IMR-90 (cell line): ENCODE measurements at regions not wholly inside any gene's neighbourhood (a gene's known extent, or its start where the extent isn't known, plus 50 kb on each side); places are given as distances from the start of the nearest gene placed in this dataset.

Source experiments
- ATAC-seq: fragments of 200-7000 bp; cut with Tn5 transposase; 2 replicates; pipeline ENCODE4 v1.9.1; 2020; ENCODE audit warnings: low read depth, mild to moderate bottlenecking, moderate library complexity
- BruUV-seq: library from RNA; stranded (reverse); fragments of 400-500 nt; replicated peaks from 2 replicates; lab custom pipeline; 2021; lab: Mats Ljungman, UMichigan
- CTCF ChIA-PET: fragments of 300-600 bp; formaldehyde crosslinking; extraction: SDS; loops from one replicate; lab custom pipeline; 2021; ENCODE audit warnings: antibody characterized with exemption; lab: Yijun Ruan, JAX
- POLR2A ChIA-PET: fragments of 300-600 bp; sonication (Branson Sonifier 250); formaldehyde crosslinking; loops from one replicate; lab custom pipeline; 2022; ENCODE audit warnings: antibody characterized with exemption; ENCODE audit not compliant: unreplicated experiment; lab: Charles Lee
- DNase-seq: peaks from one replicate; pipeline ENCODE4 v3.0.0; 2013
- H2AFZ ChIP-seq: replicated peaks from 2 replicates; pipeline ENCODE3; 2013; ENCODE audit warnings: low read length, mild to moderate bottlenecking; ENCODE audit not compliant: poor library complexity
- H2AK5ac ChIP-seq: 2 replicates; pipeline ENCODE4 v1.6.1; 2013; ENCODE audit warnings: low read depth, low read length, inconsistent platforms
- H2AK9ac ChIP-seq: replicated peaks from 2 replicates; pipeline ENCODE3; 2013; ENCODE audit warnings: mild to moderate bottlenecking, low read depth, low read length, moderate library complexity; ENCODE audit not compliant: poor library complexity
- H2BK120ac ChIP-seq: 2 replicates; pipeline ENCODE4 v1.6.1; 2013; ENCODE audit warnings: low read depth, low read length, inconsistent platforms
- H2BK15ac ChIP-seq: 3 replicates; pipeline ENCODE4 v1.6.1; 2013; ENCODE audit warnings: low read depth, low read length, inconsistent platforms
- H2BK20ac ChIP-seq: 2 replicates; pipeline ENCODE4 v1.6.1; 2013; ENCODE audit warnings: low read depth, mild to moderate bottlenecking, inconsistent platforms, low read length, moderate library complexity
- H2BK5ac ChIP-seq: 2 replicates; pipeline ENCODE4 v1.6.1; 2013; ENCODE audit warnings: mild to moderate bottlenecking, low read depth, low read length, inconsistent platforms; ENCODE audit not compliant: poor library complexity, severe bottlenecking
- H3K14ac ChIP-seq: replicated peaks from 2 replicates; pipeline ENCODE4 v1.6.1; 2013; ENCODE audit warnings: low read depth, low read length, inconsistent platforms
- H3K18ac ChIP-seq: 2 replicates; pipeline ENCODE4 v1.6.1; 2013; ENCODE audit warnings: low read depth, low read length, control low read depth
- H3K23ac ChIP-seq: 2 replicates; pipeline ENCODE4 v1.6.1; 2013; ENCODE audit warnings: low read depth, low read length, inconsistent platforms
- H3K27ac ChIP-seq: 2 replicates; pipeline ENCODE4 v1.5.1; 2013; ENCODE audit warnings: mild to moderate bottlenecking, control low read depth, low read length; ENCODE audit not compliant: insufficient read depth
- H3K27me3 ChIP-seq: 2 replicates; pipeline ENCODE4 v1.6.1; 2013; ENCODE audit warnings: low read length; ENCODE audit not compliant: control insufficient read depth, insufficient read depth
- H3K36me3 ChIP-seq: 2 replicates; pipeline ENCODE4 v1.6.1; 2013; ENCODE audit warnings: low read length, mixed read lengths; ENCODE audit not compliant: control insufficient read depth, insufficient read depth
- H3K4ac ChIP-seq: 2 replicates; pipeline ENCODE4 v1.6.1; 2013; ENCODE audit warnings: low read depth, low read length, inconsistent platforms
- H3K4me1 ChIP-seq: 2 replicates; pipeline ENCODE4 v1.6.1; 2013; ENCODE audit warnings: low read length, mixed read lengths; ENCODE audit not compliant: control insufficient read depth, insufficient read depth
- H3K4me2 ChIP-seq: 2 replicates; pipeline ENCODE4 v1.6.1; 2013; ENCODE audit warnings: low read depth, mild to moderate bottlenecking, control low read depth, low read length, moderate library complexity
- H3K4me3 ChIP-seq: 2 replicates; pipeline ENCODE4 v1.5.1; 2013; ENCODE audit warnings: low read depth, mild to moderate bottlenecking, control low read depth, low read length, moderate library complexity; ENCODE audit not compliant: insufficient read depth
- H3K56ac ChIP-seq: 2 replicates; pipeline ENCODE4 v1.6.1; 2013; ENCODE audit warnings: low read length, inconsistent platforms; ENCODE audit not compliant: insufficient read depth; ENCODE audit errors: extremely low read depth
- H3K79me1 ChIP-seq, 2 experiments: 2 replicates each; pipeline ENCODE4 v1.6.1; 2013; ENCODE audit warnings: low read length in 2 of 2, inconsistent platforms in 1 of 2, low read depth in 1 of 2
- H3K9ac ChIP-seq: 2 replicates; pipeline ENCODE4 v1.6.1; 2013; ENCODE audit warnings: low read depth, low read length, control low read depth
- H3K9me1 ChIP-seq: 2 replicates; pipeline ENCODE4 v1.6.1; 2013; ENCODE audit warnings: low read length, inconsistent platforms; ENCODE audit not compliant: insufficient read depth
- H3K9me3 ChIP-seq: 2 replicates; pipeline ENCODE4 v1.6.1; 2013; ENCODE audit warnings: low read length; ENCODE audit not compliant: control insufficient read depth, insufficient read depth
- H4K20me1 ChIP-seq: 2 replicates; pipeline ENCODE4 v1.6.1; 2013; ENCODE audit warnings: low read length, inconsistent platforms; ENCODE audit not compliant: insufficient read depth
- H4K5ac ChIP-seq: 2 replicates; pipeline ENCODE4 v1.6.1; 2013; ENCODE audit warnings: mild to moderate bottlenecking, low read depth, low read length, control low read depth
- H4K8ac ChIP-seq, 2 experiments: 2 replicates each; pipeline ENCODE4 v1.6.1; 2013; ENCODE audit warnings: low read depth in 2 of 2, low read length in 2 of 2, control low read depth in 1 of 2, inconsistent platforms in 1 of 2
- H4K91ac ChIP-seq: 2 replicates; pipeline ENCODE4 v1.6.1; 2013; ENCODE audit warnings: low read depth, low read length, inconsistent platforms; ENCODE audit not compliant: insufficient read depth
- BHLHE40 ChIP-seq: fragments of 150-350 bp; IDR thresholded peaks from 2 replicates; pipeline ENCODE4 v1.6.1; 2016; ENCODE audit warnings: mild to moderate bottlenecking, low read depth, low read length
- CEBPB ChIP-seq: IDR thresholded peaks from 2 replicates; pipeline ENCODE4 v1.6.1; 2012; ENCODE audit warnings: low read depth, low read length, improper control_type of control experiment
- CHD1 ChIP-seq: IDR thresholded peaks from 2 replicates; pipeline ENCODE4 v1.6.1; 2012; ENCODE audit warnings: low read depth, low read length, improper control_type of control experiment
- CTCF ChIP-seq: conservative IDR thresholded peaks from 2 replicates; pipeline ENCODE4 v1.5.1; 2012; ENCODE audit warnings: mild to moderate bottlenecking, low read depth, low read length, improper control_type of control experiment
- ELK1 ChIP-seq: fragments of 150-350 bp; IDR thresholded peaks from 2 replicates; pipeline ENCODE4 v1.6.1; 2016; ENCODE audit warnings: low read depth, mild to moderate bottlenecking, low read length, moderate library complexity, borderline replicate concordance
- FOS ChIP-seq: fragments of 150-350 bp; IDR thresholded peaks from 2 replicates; pipeline ENCODE4 v1.6.1; 2016; ENCODE audit warnings: low read depth, low read length
- MAZ ChIP-seq: IDR thresholded peaks from 2 replicates; pipeline ENCODE4 v1.6.1; 2012; ENCODE audit warnings: low read depth, mild to moderate bottlenecking, low read length, improper control_type of control experiment, moderate library complexity, borderline replicate concordance
- MXI1 ChIP-seq: IDR thresholded peaks from 2 replicates; pipeline ENCODE4 v1.6.1; 2012; ENCODE audit warnings: low read depth, mild to moderate bottlenecking, low read length, moderate library complexity, borderline replicate concordance
- NFE2L2 ChIP-seq: fragments of 150-350 bp; IDR thresholded peaks from 2 replicates; pipeline ENCODE4 v1.6.1; 2016; ENCODE audit warnings: low read depth, mild to moderate bottlenecking, low read length
- POLR2A ChIP-seq: IDR thresholded peaks from 2 replicates; pipeline ENCODE4 v1.6.1; 2012; ENCODE audit warnings: mild to moderate bottlenecking, low read depth, low read length
- RAD21 ChIP-seq: IDR thresholded peaks from 2 replicates; pipeline ENCODE4 v1.6.1; 2012; ENCODE audit warnings: low read length, improper control_type of control experiment
- RCOR1 ChIP-seq: IDR thresholded peaks from 2 replicates; pipeline ENCODE4 v1.6.1; 2012; ENCODE audit warnings: mild to moderate bottlenecking, low read length, improper control_type of control experiment; ENCODE audit not compliant: insufficient replicate concordance
- RFX5 ChIP-seq: IDR thresholded peaks from 2 replicates; pipeline ENCODE4 v1.8.0; 2012; ENCODE audit warnings: low read depth, mild to moderate bottlenecking, low read length, moderate library complexity
- SMC3 ChIP-seq: fragments of 150-350 bp; IDR thresholded peaks from 2 replicates; pipeline ENCODE4 v1.6.1; 2016; ENCODE audit warnings: low read depth, mild to moderate bottlenecking, antibody characterized with exemption, low read length, moderate library complexity
- USF2 ChIP-seq: fragments of 150-350 bp; IDR thresholded peaks from 2 replicates; pipeline ENCODE4 v1.6.1; 2017; ENCODE audit warnings: mild to moderate bottlenecking, antibody characterized with exemption, low read length, low read depth
- WGBS, 2 experiments: methylation state at CpG; one replicate each; pipeline versions ENCODE4 v1.1.5 to v1.1.7; 2013; ENCODE audit warnings: missing lambda C conversion rate in 2 of 2; ENCODE audit not compliant: insufficient read length in 1 of 2; ENCODE audit errors: extremely low coverage in 2 of 2; 5-methylcytosine and 5-hydroxymethylcytosine counted together
- dilution Hi-C: fragments of 300-500 bp; cut with HindIII; formaldehyde crosslinking; loops from one replicate; pipeline ENCODE4 v1.14.3; 2018; ENCODE audit warnings: low sequenced_read_pairs; ENCODE audit not compliant: unreplicated experiment
- in situ Hi-C: fragments of 300-500 bp; cut with MboI; formaldehyde crosslinking; loops from 3 replicates; pipeline ENCODE4 v1.14.3; 2019; ENCODE audit warnings: low sequenced_read_pairs, inconsistent platforms, mixed read lengths
- intact Hi-C: fragments of 100-400 bp; cut with micrococcal nuclease; formaldehyde crosslinking; loops from 2 replicates; pipeline ENCODE4 v1.10.0; 2022

- no peaks in the 10 kb centered on the region for H4K20me1 ChIP-seq
- H3K36me3 ChIP-seq: no peaks in the 10 kb centered on the region
- no peak overlapping the region for H2BK5ac ChIP-seq
- H4K91ac ChIP-seq: no peak overlapping the region
- 39% methylated on average over 2 of the region's 5 CpGs; no CpG with 5 or more reads in 1 of the 2 experiments for WGBS, 2 experiments
- no peak overlapping the region for H2AK9ac ChIP-seq
- H2AK5ac ChIP-seq: no peak overlapping the region
- dilution Hi-C loops (no loop called here), in situ Hi-C loops (no loop called here), intact Hi-C loops (no loop called here)
- no peak overlapping the region for H2BK15ac ChIP-seq
- no peak overlapping the region for H4K8ac ChIP-seq
- no peaks in the 10 kb centered on the region for H3K4me1 ChIP-seq
- no peak for DNase-seq
- BruUV-seq: no TSS peak
- H3K9me1 ChIP-seq: no peaks in the 10 kb centered on the region
- no peak overlapping the region for H4K5ac ChIP-seq
- H3K27me3 ChIP-seq: peaks cover 2% of the 10 kb centered on the region; the same call in 1 of the 2 replicates
- H3K23ac ChIP-seq: no peak overlapping the region
- H3K14ac ChIP-seq: no peak overlapping the region
- H2BK20ac ChIP-seq: no peak overlapping the region
- no peak for TF ChIP-seq ELK1
- no peak for TF ChIP-seq SMC3
- no peak for TF ChIP-seq MXI1
- TF ChIP-seq RAD21: no peak
- TF ChIP-seq BHLHE40: no peak
- TF ChIP-seq USF2: no peak
- TF ChIP-seq POLR2A: no peak
- TF ChIP-seq RCOR1: no peak
- TF ChIP-seq MAZ: no peak
- no peak for TF ChIP-seq FOS
- no peak for TF ChIP-seq CTCF
- TF ChIP-seq NFE2L2: no peak
- no peak for TF ChIP-seq RFX5
- TF ChIP-seq CEBPB: no peak
- TF ChIP-seq CHD1: no peak
- no peak overlapping the region for H3K18ac ChIP-seq
- no peak overlapping the region for H3K27ac ChIP-seq
- ChIA-PET POLR2A (no interaction called here), CTCF (interaction anchor here (1.0 kb wide), 1 partner anchor 18 kb away, joined by 3 read pairs; no protein-coding TSS in a partner anchor)
- no peak overlapping the region for H3K4ac ChIP-seq
- no peak overlapping the region for H2BK120ac ChIP-seq
- no peaks in the 10 kb centered on the region for H3K79me1 ChIP-seq
- peaks cover 2% of the 10 kb centered on the region; the same call in 1 of the 2 replicates for H3K9me3 ChIP-seq
- no peak overlapping the region for H3K9ac ChIP-seq
- no peak overlapping the region for H3K56ac ChIP-seq
- no peak overlapping the region for H2AFZ ChIP-seq
- no peak overlapping the region for H3K4me2 ChIP-seq
- ATAC-seq: no peak
- no peak overlapping the region for H3K4me3 ChIP-seq
Measured at GRCh38 chr10:6938384-6938783, 358.3 kb upstream of the PRKCQ start.
